Stimulated activated memory B cell treated with anti-CD40 and anti-IgM and Interleukin-4, amounts not matched to agents 10 μg/mL and 1 μg/mL and 100 μg/mL, for 72 hours (primary cell): ENCODE measurements at regions not wholly inside any gene's neighbourhood (a gene's known extent, or its start where the extent isn't known, plus 50 kb on each side); places are given as distances from the start of the nearest gene placed in this dataset.
"Not testable (repeated sequence)": the region's sequence is repeated elsewhere in the genome, so short reads cannot be mapped to it uniquely, and the experiment has no call there.

Experiments used
- ATAC-seq: fragments of 150-1000 bp; cut with Tn5 transposase; 2 replicates; pipeline ENCODE4 v1.10.0; 2021
- H3K27ac Mint-ChIP-seq: one replicate; pipeline ENCODE4 v1.8.0; 2022; ENCODE audit warnings: mild to moderate bottlenecking, mixed read lengths
- H3K27me3 Mint-ChIP-seq: one replicate; pipeline ENCODE4 v1.8.0; 2022; ENCODE audit warnings: mixed read lengths
- H3K36me3 Mint-ChIP-seq: one replicate; pipeline ENCODE4 v1.8.0; 2022; ENCODE audit warnings: mixed read lengths
- H3K4me1 Mint-ChIP-seq: one replicate; pipeline ENCODE4 v1.8.0; 2022; ENCODE audit warnings: mixed read lengths
- H3K4me3 Mint-ChIP-seq: one replicate; pipeline ENCODE4 v1.8.0; 2022; ENCODE audit warnings: mild to moderate bottlenecking, moderate library complexity, mixed read lengths
- H3K9me3 Mint-ChIP-seq: one replicate; pipeline ENCODE4 v1.8.0; 2022; ENCODE audit warnings: mixed read lengths

DNA sequence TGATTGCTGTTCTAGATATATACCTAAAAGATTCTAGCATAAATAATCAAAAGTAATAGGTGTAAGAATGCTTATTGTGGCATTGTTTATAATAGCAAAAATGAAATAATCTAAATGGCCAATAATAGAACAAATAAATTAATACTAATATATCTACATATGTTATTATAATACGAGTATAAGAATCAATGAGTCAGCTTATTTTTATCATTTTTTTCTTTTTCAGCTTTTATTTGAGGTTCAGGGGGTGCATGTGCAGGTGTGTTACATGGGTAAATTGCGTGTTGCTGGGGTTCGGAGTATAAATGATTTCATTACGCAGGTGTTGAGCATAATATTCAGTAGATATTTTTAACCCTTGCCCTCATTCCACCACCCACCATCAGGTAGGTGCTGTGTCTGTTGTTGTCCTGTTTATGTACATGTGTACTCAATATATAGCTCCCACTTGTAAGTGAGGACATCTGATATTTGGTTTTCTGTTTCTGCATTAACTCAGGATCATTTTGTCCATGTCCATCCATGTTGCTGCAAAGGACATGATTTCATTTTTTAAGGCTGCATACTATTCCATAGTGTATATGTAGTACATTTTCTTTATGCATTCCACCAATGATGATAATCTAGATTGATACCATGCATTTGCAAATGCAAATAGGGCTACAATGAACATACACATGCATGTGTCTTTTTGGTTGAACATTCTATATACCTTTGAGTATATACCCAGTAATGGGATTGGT, 122.2 kb upstream of the GMNC start:
- no peak overlapping the region for H3K4me3 Mint-ChIP-seq
- no peaks in the 10 kb centered on the region for H3K4me1 Mint-ChIP-seq
- H3K27ac Mint-ChIP-seq = no peak overlapping the region
- peaks cover 16% of the 10 kb centered on the region for H3K9me3 Mint-ChIP-seq
- H3K27me3 Mint-ChIP-seq = no peaks in the 10 kb centered on the region
- no peak for ATAC-seq
- no peaks in the 10 kb centered on the region for H3K36me3 Mint-ChIP-seq

DNA sequence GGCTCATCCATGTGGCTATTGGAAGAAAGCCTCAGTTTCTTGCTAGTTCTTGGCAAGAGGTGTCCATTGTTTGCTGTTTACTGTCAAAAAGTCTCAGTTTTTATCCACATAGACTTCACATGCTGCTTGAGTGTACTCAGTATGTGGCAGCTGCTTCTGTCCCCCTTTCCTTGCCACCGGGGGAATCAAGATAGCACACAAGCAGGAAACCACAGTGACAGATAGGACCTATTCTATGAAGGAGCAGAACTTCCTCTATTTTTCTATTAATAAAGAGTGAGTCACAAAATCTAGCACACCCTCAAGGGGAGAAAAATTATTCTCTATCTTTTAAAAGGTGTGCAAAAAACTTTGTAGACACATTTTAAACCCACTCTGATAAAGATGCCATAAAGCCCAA, 121.4 kb upstream of the GMNC start:
- Mint-ChIP-seq H3K4me3 (no peak overlapping the region), H3K36me3 (no peaks in the 10 kb centered on the region), H3K4me1 (no peaks in the 10 kb centered on the region), H3K27me3 (no peaks in the 10 kb centered on the region), H3K9me3 (peaks cover 14% of the 10 kb centered on the region), H3K27ac (no peak overlapping the region)
- peak; percentile 54 for ATAC-seq

DNA sequence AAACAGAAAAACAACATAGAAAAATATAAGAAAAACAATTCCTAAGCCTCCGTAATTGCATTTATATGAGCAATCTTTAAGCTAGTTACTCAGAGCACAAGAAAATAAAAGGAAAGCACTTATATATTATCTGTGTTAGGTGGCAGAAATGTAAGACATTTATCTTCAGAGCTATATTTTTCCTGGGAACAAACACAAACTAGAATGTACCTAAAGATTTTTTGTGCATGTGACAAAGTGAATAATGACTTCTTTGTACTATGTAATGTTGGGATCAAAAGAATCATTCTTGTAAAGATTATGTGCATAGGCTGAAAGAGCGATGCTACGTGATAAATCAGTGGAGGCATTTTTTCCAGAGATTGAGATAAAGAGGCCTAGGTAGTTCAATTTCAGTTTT, 111.3 kb upstream of the GMNC start:
- Mint-ChIP-seq H3K27me3 (no peaks in the 10 kb centered on the region), H3K36me3 (no peaks in the 10 kb centered on the region), H3K27ac (no peak overlapping the region), H3K4me3 (no peak overlapping the region), H3K4me1 (no peaks in the 10 kb centered on the region), H3K9me3 (no peaks in the 10 kb centered on the region)
- ATAC-seq = no peak

DNA sequence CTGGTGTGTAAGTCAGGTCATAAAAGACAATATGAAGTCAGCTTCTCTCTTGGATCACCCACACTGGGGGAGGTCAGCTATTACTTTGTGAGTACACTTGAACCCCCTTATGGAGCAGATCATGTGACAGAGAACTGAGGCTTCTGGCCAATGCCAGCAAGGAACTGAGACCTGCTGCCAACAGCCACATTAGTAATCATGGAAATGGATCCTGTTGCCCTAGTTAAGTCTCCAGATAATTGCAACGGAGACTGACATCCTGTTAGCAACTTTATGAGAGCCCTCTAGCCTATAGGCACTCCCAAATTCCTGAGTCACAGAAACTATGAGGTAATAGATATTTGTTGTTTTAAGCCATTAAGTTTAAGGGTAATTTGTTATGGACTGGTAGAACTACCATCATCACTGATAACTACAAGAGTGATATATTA, 110.4 kb upstream of the GMNC start:
- Mint-ChIP-seq H3K27ac (no peak overlapping the region), H3K9me3 (no peaks in the 10 kb centered on the region), H3K27me3 (no peaks in the 10 kb centered on the region), H3K4me1 (no peaks in the 10 kb centered on the region), H3K36me3 (no peaks in the 10 kb centered on the region), H3K4me3 (no peak overlapping the region)
- ATAC-seq = no peak

DNA sequence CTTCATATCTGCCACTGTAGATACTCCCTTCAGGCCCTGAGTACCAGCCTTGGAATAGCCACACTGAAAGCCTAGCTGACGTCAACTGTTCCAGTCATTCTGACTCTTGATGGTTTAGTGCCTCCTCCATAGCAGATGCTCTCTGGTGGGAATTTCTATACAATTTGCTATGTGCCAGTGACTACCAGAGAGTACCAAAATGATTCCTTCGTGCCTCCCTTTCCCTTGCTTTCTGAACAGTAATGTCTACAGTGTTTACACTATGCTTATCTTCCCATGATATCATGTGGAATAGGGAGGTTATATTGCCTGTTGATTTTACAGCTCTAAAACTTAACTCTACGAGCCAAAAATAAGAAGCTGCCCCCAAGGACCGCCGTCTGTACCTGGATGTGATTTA, 109.7 kb upstream of the GMNC start:
- no peaks in the 10 kb centered on the region for H3K27me3 Mint-ChIP-seq
- H3K27ac Mint-ChIP-seq = no peak overlapping the region
- ATAC-seq = no peak
- H3K9me3 Mint-ChIP-seq = no peaks in the 10 kb centered on the region
- H3K4me3 Mint-ChIP-seq = no peak overlapping the region
- H3K4me1 Mint-ChIP-seq = no peaks in the 10 kb centered on the region
- no peaks in the 10 kb centered on the region for H3K36me3 Mint-ChIP-seq

DNA sequence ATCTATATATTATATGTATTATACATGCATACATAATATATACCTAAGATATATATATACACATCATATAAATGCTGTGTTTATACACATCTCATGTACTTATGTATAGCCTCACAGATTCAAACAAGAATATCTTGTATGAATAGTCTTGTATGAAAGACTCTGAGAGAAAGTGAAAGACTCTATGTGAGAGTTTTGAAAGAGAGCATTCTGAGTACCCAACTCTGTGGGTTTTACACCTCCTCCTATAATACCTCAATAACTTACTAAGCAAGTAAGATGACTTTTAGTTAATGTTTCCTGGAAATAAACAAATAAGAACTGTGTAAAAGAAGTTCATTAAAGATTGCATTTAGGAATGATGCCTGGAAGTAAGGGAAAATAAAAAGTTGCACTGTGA, 108.1 kb upstream of the GMNC start:
- Mint-ChIP-seq H3K4me1 (no peaks in the 10 kb centered on the region), H3K9me3 (no peaks in the 10 kb centered on the region), H3K27me3 (no peaks in the 10 kb centered on the region), H3K27ac (no peak overlapping the region), H3K4me3 (no peak overlapping the region), H3K36me3 (no peaks in the 10 kb centered on the region)
- no peak for ATAC-seq

DNA sequence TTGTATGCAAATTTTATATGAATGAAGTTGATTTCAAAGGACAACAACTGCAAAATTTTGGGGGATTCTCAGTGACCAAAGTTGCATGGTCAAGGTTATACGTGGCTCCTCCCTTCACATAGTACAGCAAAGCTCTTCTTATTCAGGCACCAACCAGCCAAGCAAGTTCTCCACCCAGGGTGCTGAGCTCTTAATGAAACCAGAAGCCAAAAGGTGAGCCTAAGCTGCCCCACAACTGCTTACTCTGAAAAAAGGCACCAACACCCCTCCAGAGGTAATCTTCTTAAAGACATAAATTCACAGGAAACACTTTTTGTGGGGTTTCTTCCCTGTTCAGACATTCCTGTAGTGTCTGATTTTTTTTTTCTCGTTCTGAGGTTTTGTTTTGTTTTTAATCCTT, 106.1 kb upstream of the GMNC start:
- no peaks in the 10 kb centered on the region for H3K4me1 Mint-ChIP-seq
- H3K27me3 Mint-ChIP-seq = no peaks in the 10 kb centered on the region
- H3K9me3 Mint-ChIP-seq = no peaks in the 10 kb centered on the region
- H3K27ac Mint-ChIP-seq = no peak overlapping the region
- no peak for ATAC-seq
- no peaks in the 10 kb centered on the region for H3K36me3 Mint-ChIP-seq
- H3K4me3 Mint-ChIP-seq = no peak overlapping the region

DNA sequence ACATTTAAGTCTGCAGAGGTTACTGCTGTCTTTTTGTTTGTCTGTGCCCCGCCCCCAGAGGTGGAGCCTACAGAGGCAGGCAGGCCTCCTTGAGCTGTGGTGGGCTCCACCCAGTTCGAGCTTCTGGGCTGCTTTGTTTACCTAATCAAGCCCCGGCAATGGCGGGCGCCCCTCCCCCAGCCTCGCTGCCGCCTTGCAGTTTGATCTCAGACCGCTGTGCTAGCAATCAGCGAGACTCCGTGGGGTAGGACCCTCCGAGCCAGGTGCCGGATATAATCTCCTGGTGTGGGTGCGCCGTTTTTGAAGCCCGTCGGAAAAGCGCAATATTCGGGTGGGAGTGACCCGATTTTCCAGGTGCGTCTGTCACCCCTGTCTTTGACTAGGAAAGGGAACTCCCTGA, 102.4 kb upstream of the GMNC start:
- not testable (repeated sequence) for H3K27me3 Mint-ChIP-seq, H3K4me3 Mint-ChIP-seq, H3K9me3 Mint-ChIP-seq, H3K36me3 Mint-ChIP-seq, ATAC-seq, H3K27ac Mint-ChIP-seq, H3K4me1 Mint-ChIP-seq

DNA sequence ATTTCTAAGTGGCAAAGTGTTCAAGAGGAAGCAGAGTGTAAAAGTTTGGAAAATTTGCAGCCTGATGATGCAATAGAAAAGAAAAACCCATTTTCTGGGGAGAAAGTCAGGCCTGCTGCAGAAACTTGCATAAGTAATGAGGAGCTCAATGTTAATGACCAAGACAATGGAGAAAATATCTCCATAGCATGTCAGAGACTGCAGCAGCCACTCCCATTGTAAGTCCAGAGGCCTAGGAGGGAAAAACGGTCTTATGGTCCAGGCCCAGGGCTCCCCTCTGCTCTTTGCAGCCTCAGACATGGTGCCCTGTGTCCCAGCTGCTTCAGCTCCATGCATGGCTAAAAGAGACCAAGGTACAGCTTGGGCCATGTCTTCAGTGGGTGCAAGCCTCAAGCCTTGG, 96.6 kb upstream of the GMNC start:
- Mint-ChIP-seq H3K36me3 (no peaks in the 10 kb centered on the region), H3K4me3 (no peak overlapping the region), H3K9me3 (peaks cover 6% of the 10 kb centered on the region), H3K4me1 (no peaks in the 10 kb centered on the region), H3K27me3 (no peaks in the 10 kb centered on the region), H3K27ac (no peak overlapping the region)
- no peak for ATAC-seq

DNA sequence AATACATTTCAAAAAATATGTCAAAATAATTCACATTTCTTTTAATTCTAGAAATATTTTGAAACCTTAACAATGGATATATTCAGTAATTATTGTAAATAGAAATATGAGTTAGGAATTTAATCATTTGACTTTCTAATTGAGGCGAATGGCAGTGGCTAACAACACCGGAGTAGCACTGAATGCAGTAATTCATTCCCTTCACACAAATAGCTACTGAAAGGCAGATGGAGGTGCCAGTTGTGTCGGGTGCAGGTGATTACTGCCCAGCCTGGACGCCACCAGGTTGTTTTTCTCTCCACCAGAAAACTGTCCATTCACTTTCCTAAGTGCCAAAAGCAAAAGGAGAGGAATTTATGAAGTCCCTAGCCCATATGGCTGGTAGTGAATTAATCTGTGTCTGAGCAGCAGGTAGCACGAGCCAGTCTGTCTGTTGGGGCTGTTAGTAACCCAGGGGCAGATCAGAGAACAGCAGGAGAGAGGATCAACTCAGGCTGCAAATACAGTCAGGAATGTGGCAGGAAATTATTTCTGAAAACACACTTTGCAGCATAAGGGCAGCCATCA, 79.3 kb upstream of the GMNC start:
- H3K27ac Mint-ChIP-seq = no peak overlapping the region
- H3K4me1 Mint-ChIP-seq = no peaks in the 10 kb centered on the region
- H3K4me3 Mint-ChIP-seq = no peak overlapping the region
- no peak for ATAC-seq
- H3K9me3 Mint-ChIP-seq = no peaks in the 10 kb centered on the region
- H3K36me3 Mint-ChIP-seq = no peaks in the 10 kb centered on the region
- H3K27me3 Mint-ChIP-seq = peaks cover 25% of the 10 kb centered on the region

DNA sequence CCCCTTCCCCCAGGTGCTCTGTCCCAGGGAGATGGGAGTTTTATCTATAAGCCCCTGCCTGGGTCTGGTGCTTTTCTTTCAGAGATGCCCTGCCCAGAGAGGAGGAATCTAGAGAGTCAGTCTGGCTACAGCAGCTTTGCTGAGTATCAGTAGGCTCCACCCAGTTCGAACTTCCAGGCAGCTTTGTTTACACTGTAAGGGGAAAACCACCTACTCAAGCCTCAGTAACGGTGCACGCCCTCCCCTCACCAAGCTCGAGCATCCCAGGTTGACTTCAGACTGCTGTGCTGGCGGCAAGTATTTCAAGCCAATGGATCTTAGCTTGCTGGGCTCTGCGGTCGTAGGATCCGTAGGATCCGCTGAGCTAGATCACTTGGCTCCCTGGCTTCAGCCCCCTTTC, 72.1 kb upstream of the GMNC start:
- H3K27me3 Mint-ChIP-seq = peaks cover 14% of the 10 kb centered on the region
- H3K9me3 Mint-ChIP-seq, H3K27ac Mint-ChIP-seq, H3K4me1 Mint-ChIP-seq, H3K36me3 Mint-ChIP-seq, H3K4me3 Mint-ChIP-seq: not testable (repeated sequence)
- ATAC-seq = peak; percentile 20

DNA sequence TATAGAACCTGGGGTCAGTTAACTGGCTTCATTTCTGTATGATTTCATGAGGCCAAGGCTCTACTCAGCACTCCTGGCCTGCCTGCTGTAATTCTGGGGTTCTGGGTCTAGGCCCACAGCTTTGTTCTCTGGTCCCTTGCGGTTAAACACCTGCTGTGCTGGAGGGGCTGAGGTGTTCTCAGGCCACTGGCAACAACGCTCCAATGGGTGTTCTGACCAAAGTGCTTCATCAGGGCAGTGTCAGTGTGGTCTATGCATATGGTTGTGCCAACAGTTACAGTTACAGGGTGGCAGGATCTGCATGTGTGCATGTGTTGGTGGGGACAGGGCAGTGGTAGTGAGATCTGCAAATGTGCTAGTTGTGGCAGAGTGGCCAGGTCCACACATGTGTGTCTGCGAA, 64.1 kb upstream of the GMNC start:
- peak; percentile 53 for ATAC-seq
- H3K4me3 Mint-ChIP-seq = no peak overlapping the region
- H3K27ac Mint-ChIP-seq = no peak overlapping the region
- H3K36me3 Mint-ChIP-seq = no peaks in the 10 kb centered on the region
- H3K9me3 Mint-ChIP-seq = no peaks in the 10 kb centered on the region
- H3K4me1 Mint-ChIP-seq = no peaks in the 10 kb centered on the region
- H3K27me3 Mint-ChIP-seq = peaks cover 24% of the 10 kb centered on the region

DNA sequence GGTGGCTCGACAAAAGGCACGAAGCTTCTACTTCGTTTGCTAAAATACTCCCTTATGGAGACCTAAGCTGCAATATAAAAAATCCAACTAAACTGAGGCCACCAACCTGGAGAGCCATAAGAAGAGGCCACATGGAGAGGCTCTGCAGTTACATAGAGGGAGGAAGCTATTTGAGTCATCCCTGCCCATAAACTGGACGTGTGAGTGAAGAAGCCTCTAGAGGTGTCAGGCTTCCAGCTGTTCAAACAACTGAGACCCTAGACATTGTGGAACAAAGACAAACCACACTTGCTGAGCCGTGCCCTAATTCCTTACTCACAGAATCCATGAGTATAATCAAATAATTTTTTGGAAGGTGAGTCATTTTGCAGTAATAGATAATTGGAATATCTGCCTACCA, 50.2 kb upstream of the GMNC start:
- Mint-ChIP-seq H3K4me1 (no peaks in the 10 kb centered on the region), H3K4me3 (no peak overlapping the region), H3K36me3 (no peaks in the 10 kb centered on the region), H3K27me3 (peaks cover 10% of the 10 kb centered on the region), H3K9me3 (peaks cover 3% of the 10 kb centered on the region), H3K27ac (no peak overlapping the region)
- ATAC-seq = no peak
